ENCODE measurements at regions not wholly inside any gene's neighbourhood (a gene's known extent, or its start where the extent isn't known, plus 50 kb on each side); places are given as distances from the start of the nearest gene placed in this dataset.

DNA sequence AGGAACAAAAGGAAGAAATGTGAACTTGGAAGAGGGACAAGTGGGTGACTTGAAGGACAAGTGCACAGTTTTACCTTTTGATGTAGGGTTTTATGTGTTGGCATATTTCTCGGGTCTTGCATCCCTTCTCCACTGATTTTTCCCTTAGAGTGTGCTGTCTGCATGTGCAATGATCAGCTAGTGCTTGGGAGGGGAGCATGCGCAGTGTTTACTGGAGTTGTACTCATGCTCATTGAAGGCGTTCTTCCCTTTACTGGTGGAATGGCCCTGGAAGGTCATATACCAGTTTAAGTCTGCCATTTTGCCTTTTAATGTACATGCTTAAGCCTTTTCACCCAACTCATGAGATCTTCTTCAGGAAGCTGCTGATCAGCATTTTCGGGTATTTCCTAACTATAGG is 1168.0 kb downstream of the SUCLG1 start:
- TF ChIP-seq, protein P1, sequence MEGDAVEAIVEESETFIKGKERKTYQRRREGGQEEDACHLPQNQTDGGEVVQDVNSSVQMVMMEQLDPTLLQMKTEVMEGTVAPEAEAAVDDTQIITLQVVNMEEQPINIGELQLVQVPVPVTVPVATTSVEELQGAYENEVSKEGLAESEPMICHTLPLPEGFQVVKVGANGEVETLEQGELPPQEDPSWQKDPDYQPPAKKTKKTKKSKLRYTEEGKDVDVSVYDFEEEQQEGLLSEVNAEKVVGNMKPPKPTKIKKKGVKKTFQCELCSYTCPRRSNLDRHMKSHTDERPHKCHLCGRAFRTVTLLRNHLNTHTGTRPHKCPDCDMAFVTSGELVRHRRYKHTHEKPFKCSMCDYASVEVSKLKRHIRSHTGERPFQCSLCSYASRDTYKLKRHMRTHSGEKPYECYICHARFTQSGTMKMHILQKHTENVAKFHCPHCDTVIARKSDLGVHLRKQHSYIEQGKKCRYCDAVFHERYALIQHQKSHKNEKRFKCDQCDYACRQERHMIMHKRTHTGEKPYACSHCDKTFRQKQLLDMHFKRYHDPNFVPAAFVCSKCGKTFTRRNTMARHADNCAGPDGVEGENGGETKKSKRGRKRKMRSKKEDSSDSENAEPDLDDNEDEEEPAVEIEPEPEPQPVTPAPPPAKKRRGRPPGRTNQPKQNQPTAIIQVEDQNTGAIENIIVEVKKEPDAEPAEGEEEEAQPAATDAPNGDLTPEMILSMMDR (IDR thresholded peaks at IDR 0.05): no peak
- no peak for TF ChIP-seq POLR2A (IDR thresholded peaks at IDR 0.05)

All from heart left ventricle (tissue), 13 donors.